CD4-positive, alpha-beta T cell treated with Interleukin-12 subunit alpha and Interleukin-12 subunit beta, for 1 hour (primary cell): ENCODE measurements at regions not wholly inside any gene's neighbourhood (a gene's known extent, or its start where the extent isn't known, plus 50 kb on each side); places are given as distances from the start of the nearest gene placed in this dataset.
A peak's percentile ranks its signal among the peaks of the same experiment; 100 is the strongest.
"Not testable (repeated sequence)": the region's sequence is repeated elsewhere in the genome, so short reads cannot be mapped to it uniquely, and the experiment has no call there.

Experiments
- DNase-seq: peaks from one replicate; pipeline ENCODE4 v3.0.0-alpha.2; 2020

GRCh38 chr5:36482812-36483211 lies 123.6 kb upstream of the SLC1A3 start:
- no peak for DNase-seq

GRCh38 chr5:36489505-36489904 lies 116.9 kb upstream of the SLC1A3 start:
- DNase-seq = no peak

GRCh38 chr5:36491856-36492255 lies 114.5 kb upstream of the SLC1A3 start:
- DNase-seq = no peak

- no peak for DNase-seq
Measured at GRCh38 chr5:36492984-36493654, 113.3 kb upstream of the SLC1A3 start.

- no peak for DNase-seq
Measured at GRCh38 chr5:36494028-36494427, 112.4 kb upstream of the SLC1A3 start.

GRCh38 chr5:36494841-36495601 lies 111.4 kb upstream of the SLC1A3 start:
- no peak for DNase-seq

- no peak for DNase-seq
Measured at GRCh38 chr5:36495611-36496010, 110.8 kb upstream of the SLC1A3 start.

GRCh38 chr5:36496471-36496870 lies 109.9 kb upstream of the SLC1A3 start:
- no peak for DNase-seq

GRCh38 chr5:36502608-36503007 lies 103.8 kb upstream of the SLC1A3 start:
- no peak for DNase-seq

GRCh38 chr5:36505021-36505420 lies 101.4 kb upstream of the SLC1A3 start:
- no peak for DNase-seq

- peak; percentile 61 for DNase-seq
Measured at GRCh38 chr5:36507332-36507952, 99.0 kb upstream of the SLC1A3 start.

GRCh38 chr5:36508331-36508730 lies 98.1 kb upstream of the SLC1A3 start:
- DNase-seq = not testable (repeated sequence)

- not testable (repeated sequence) for DNase-seq
Measured at GRCh38 chr5:36513647-36514046, 92.8 kb upstream of the SLC1A3 start.

GRCh38 chr5:36519881-36520280 lies 86.5 kb upstream of the SLC1A3 start:
- DNase-seq = no peak

GRCh38 chr5:36521219-36521618 lies 85.2 kb upstream of the SLC1A3 start:
- DNase-seq = no peak

- DNase-seq = no peak
Measured at GRCh38 chr5:36521838-36522745, 84.3 kb upstream of the SLC1A3 start.

GRCh38 chr5:36522746-36523065 lies 83.7 kb upstream of the SLC1A3 start:
- no peak for DNase-seq

- DNase-seq = no peak
Measured at GRCh38 chr5:36523450-36523849, 83.0 kb upstream of the SLC1A3 start.

GRCh38 chr5:36523926-36524325 lies 82.5 kb upstream of the SLC1A3 start:
- DNase-seq = no peak

- no peak for DNase-seq
Measured at GRCh38 chr5:36526537-36526936, 79.9 kb upstream of the SLC1A3 start.

GRCh38 chr5:36528588-36528987 lies 77.8 kb upstream of the SLC1A3 start:
- DNase-seq = no peak

GRCh38 chr5:36529142-36529541 lies 77.3 kb upstream of the SLC1A3 start:
- DNase-seq = no peak

- DNase-seq = no peak
Measured at GRCh38 chr5:36530215-36530614, 76.2 kb upstream of the SLC1A3 start.
